ENCODE measurements at regions not wholly inside any gene's neighbourhood (a gene's known extent, or its start where the extent isn't known, plus 50 kb on each side); places are given as distances from the start of the nearest gene placed in this dataset.

GRCh38 chr1:172902861-172903381 lies 147.8 kb downstream of the TNFSF18 start:
- DNase-seq (ENCODE audit: low spot score), result no peak
- peaks cover 3% of the 10 kb centered on the region for H3K9me3 Mint-ChIP-seq
- no peaks in the 10 kb centered on the region for H3K36me3 Mint-ChIP-seq (ENCODE audit: low read depth)
- no peak overlapping the region for H3K27ac Mint-ChIP-seq
- H3K4me1 Mint-ChIP-seq (ENCODE audit: low read depth), result peaks cover 15% of the 10 kb centered on the region
- no peak overlapping the region for H3K4me3 Mint-ChIP-seq
- H3K27me3 Mint-ChIP-seq (ENCODE audit: low read depth), result peaks cover 45% of the 10 kb centered on the region

- H3K36me3 Mint-ChIP-seq (ENCODE audit: low read depth), result no peaks in the 10 kb centered on the region
- DNase-seq (ENCODE audit: low spot score), result no peak
- H3K4me3 Mint-ChIP-seq, result no peak overlapping the region
- H3K27ac Mint-ChIP-seq, result no peak overlapping the region
- peaks cover 47% of the 10 kb centered on the region for H3K27me3 Mint-ChIP-seq (ENCODE audit: low read depth)
- H3K9me3 Mint-ChIP-seq, result peaks cover 3% of the 10 kb centered on the region
- peaks cover 15% of the 10 kb centered on the region for H3K4me1 Mint-ChIP-seq (ENCODE audit: low read depth)
Measured at GRCh38 chr1:172903581-172904220, 147.0 kb downstream of the TNFSF18 start.

GRCh38 chr1:172905452-172905851 lies 145.3 kb downstream of the TNFSF18 start:
- Mint-ChIP-seq H3K9me3 (peaks cover 7% of the 10 kb centered on the region), H3K27me3 (ENCODE audit: low read depth) (peaks cover 39% of the 10 kb centered on the region), H3K4me3 (no peak overlapping the region), H3K27ac (no peak overlapping the region), H3K4me1 (ENCODE audit: low read depth) (peaks cover 15% of the 10 kb centered on the region), H3K36me3 (ENCODE audit: low read depth) (no peaks in the 10 kb centered on the region)
- DNase-seq (ENCODE audit: low spot score), result no peak

GRCh38 chr1:172906778-172907592 lies 143.8 kb downstream of the TNFSF18 start:
- peaks cover 7% of the 10 kb centered on the region for H3K9me3 Mint-ChIP-seq
- peaks cover 30% of the 10 kb centered on the region for H3K27me3 Mint-ChIP-seq (ENCODE audit: low read depth)
- H3K4me3 Mint-ChIP-seq, result peak overlapping the region; percentile 3

GRCh38 chr1:172907834-172908326 lies 142.9 kb downstream of the TNFSF18 start:
- Mint-ChIP-seq H3K4me3 (no peak overlapping the region), H3K36me3 (ENCODE audit: low read depth) (no peaks in the 10 kb centered on the region), H3K4me1 (ENCODE audit: low read depth) (peaks cover 12% of the 10 kb centered on the region), H3K27me3 (ENCODE audit: low read depth) (peaks cover 31% of the 10 kb centered on the region), H3K27ac (no peak overlapping the region), H3K9me3 (peaks cover 13% of the 10 kb centered on the region)
- no peak for DNase-seq (ENCODE audit: low spot score)

More at GRCh38 chr1:172906778-172907592, 143.8 kb downstream of the TNFSF18 start:
- DNase-seq (ENCODE audit: low spot score), result no peak
- no peaks in the 10 kb centered on the region for H3K36me3 Mint-ChIP-seq (ENCODE audit: low read depth)
- H3K4me1 Mint-ChIP-seq (ENCODE audit: low read depth), result peaks cover 12% of the 10 kb centered on the region
- peak overlapping the region; percentile 11 for H3K27ac Mint-ChIP-seq

GRCh38 chr1:172909606-172910326 lies 141.0 kb downstream of the TNFSF18 start:
- Mint-ChIP-seq H3K9me3 (peaks cover 25% of the 10 kb centered on the region), H3K27me3 (ENCODE audit: low read depth) (peaks cover 30% of the 10 kb centered on the region), H3K27ac (no peak overlapping the region), H3K36me3 (ENCODE audit: low read depth) (no peaks in the 10 kb centered on the region), H3K4me3 (no peak overlapping the region), H3K4me1 (ENCODE audit: low read depth) (peaks cover 12% of the 10 kb centered on the region)
- DNase-seq (ENCODE audit: low spot score), result no peak

GRCh38 chr1:172912765-172913260 lies 137.9 kb downstream of the TNFSF18 start:
- Mint-ChIP-seq H3K4me3 (no peak overlapping the region), H3K36me3 (ENCODE audit: low read depth) (no peaks in the 10 kb centered on the region), H3K27ac (no peak overlapping the region), H3K27me3 (ENCODE audit: low read depth) (peaks cover 32% of the 10 kb centered on the region), H3K9me3 (peaks cover 23% of the 10 kb centered on the region), H3K4me1 (ENCODE audit: low read depth) (no peaks in the 10 kb centered on the region)
- no peak for DNase-seq (ENCODE audit: low spot score)

- H3K36me3 Mint-ChIP-seq (ENCODE audit: low read depth), result no peaks in the 10 kb centered on the region
- H3K9me3 Mint-ChIP-seq, result peaks cover 22% of the 10 kb centered on the region
- no peak for DNase-seq (ENCODE audit: low spot score)
- no peak overlapping the region for H3K27ac Mint-ChIP-seq
- no peaks in the 10 kb centered on the region for H3K4me1 Mint-ChIP-seq (ENCODE audit: low read depth)
- H3K4me3 Mint-ChIP-seq, result no peak overlapping the region
- H3K27me3 Mint-ChIP-seq (ENCODE audit: low read depth), result peaks cover 24% of the 10 kb centered on the region
Measured at GRCh38 chr1:172914501-172915144, 136.1 kb downstream of the TNFSF18 start.

GRCh38 chr1:172915271-172915670 lies 135.5 kb downstream of the TNFSF18 start:
- DNase-seq (ENCODE audit: low spot score), result no peak
- no peaks in the 10 kb centered on the region for H3K36me3 Mint-ChIP-seq (ENCODE audit: low read depth)
- H3K27me3 Mint-ChIP-seq (ENCODE audit: low read depth), result peaks cover 21% of the 10 kb centered on the region
- no peak overlapping the region for H3K4me3 Mint-ChIP-seq
- H3K27ac Mint-ChIP-seq, result no peak overlapping the region
- H3K4me1 Mint-ChIP-seq (ENCODE audit: low read depth), result no peaks in the 10 kb centered on the region
- peaks cover 19% of the 10 kb centered on the region for H3K9me3 Mint-ChIP-seq

GRCh38 chr1:172916116-172916515 lies 134.6 kb downstream of the TNFSF18 start:
- H3K4me1 Mint-ChIP-seq (ENCODE audit: low read depth), result no peaks in the 10 kb centered on the region
- peaks cover 20% of the 10 kb centered on the region for H3K27me3 Mint-ChIP-seq (ENCODE audit: low read depth)
- peaks cover 18% of the 10 kb centered on the region for H3K9me3 Mint-ChIP-seq
- no peak overlapping the region for H3K27ac Mint-ChIP-seq
- no peak for DNase-seq (ENCODE audit: low spot score)
- no peaks in the 10 kb centered on the region for H3K36me3 Mint-ChIP-seq (ENCODE audit: low read depth)
- H3K4me3 Mint-ChIP-seq, result no peak overlapping the region

- Mint-ChIP-seq H3K36me3 (ENCODE audit: low read depth) (no peaks in the 10 kb centered on the region), H3K27ac (no peak overlapping the region), H3K4me1 (ENCODE audit: low read depth) (no peaks in the 10 kb centered on the region), H3K4me3 (no peak overlapping the region), H3K9me3 (peaks cover 11% of the 10 kb centered on the region), H3K27me3 (ENCODE audit: low read depth) (peaks cover 18% of the 10 kb centered on the region)
- DNase-seq (ENCODE audit: low spot score), result no peak
Measured at GRCh38 chr1:172917972-172918371, 132.8 kb downstream of the TNFSF18 start.

GRCh38 chr1:172918478-172918877 lies 132.3 kb downstream of the TNFSF18 start:
- Mint-ChIP-seq H3K36me3 (ENCODE audit: low read depth) (no peaks in the 10 kb centered on the region), H3K4me1 (ENCODE audit: low read depth) (no peaks in the 10 kb centered on the region), H3K27ac (no peak overlapping the region), H3K4me3 (no peak overlapping the region), H3K9me3 (peaks cover 6% of the 10 kb centered on the region), H3K27me3 (ENCODE audit: low read depth) (peaks cover 15% of the 10 kb centered on the region)
- DNase-seq (ENCODE audit: low spot score), result no peak

GRCh38 chr1:172926070-172926469 lies 124.7 kb downstream of the TNFSF18 start:
- H3K27me3 Mint-ChIP-seq (ENCODE audit: low read depth), result peaks cover 24% of the 10 kb centered on the region
- no peak overlapping the region for H3K27ac Mint-ChIP-seq
- DNase-seq (ENCODE audit: low spot score), result no peak
- H3K4me3 Mint-ChIP-seq, result no peak overlapping the region
- H3K9me3 Mint-ChIP-seq, result no peaks in the 10 kb centered on the region
- no peaks in the 10 kb centered on the region for H3K4me1 Mint-ChIP-seq (ENCODE audit: low read depth)
- no peaks in the 10 kb centered on the region for H3K36me3 Mint-ChIP-seq (ENCODE audit: low read depth)

Measured in T-helper 2 cell treated with Interferon-gamma antibody and Interleukin-4, amounts not matched to agents 5 μg/mL and 100 μg/mL, for 36 hours (primary cell).